GM21717 (cell line): ENCODE measurements at regions not wholly inside any gene's neighbourhood (a gene's known extent, or its start where the extent isn't known, plus 50 kb on each side); places are given as distances from the start of the nearest gene placed in this dataset.

Experiments used
- ATAC-seq: cut with Tn5 transposase; IDR thresholded peaks from one replicate; pipeline ENCODE4 v1.9.1; 2021; ENCODE audit warnings: mild to moderate bottlenecking, moderate library complexity; ENCODE audit not compliant: unreplicated experiment

DNA sequence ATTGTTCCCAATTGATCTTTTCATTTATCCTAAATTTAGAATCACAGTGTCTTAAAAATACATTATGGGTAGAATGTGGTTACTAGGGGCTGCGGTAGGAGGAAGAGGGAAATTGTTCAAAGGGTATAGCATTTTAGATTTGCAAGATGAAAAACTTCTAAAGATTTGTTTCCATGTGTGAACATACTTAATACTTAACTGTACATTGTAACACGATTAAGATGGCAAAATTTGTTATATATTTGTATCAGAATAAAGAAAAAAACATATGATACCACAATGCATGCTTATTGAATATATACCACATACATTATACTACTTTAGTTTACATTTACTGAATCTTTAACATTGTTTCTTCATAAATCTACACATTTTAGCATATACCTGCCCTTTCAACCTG is 677.3 kb upstream of the PCDH20 start:
- no peak for ATAC-seq

GRCh38 chr13:62092536-62092935 is 676.9 kb upstream of the PCDH20 start:
- no peak for ATAC-seq

GRCh38 chr13:62088165-62088564 is 672.5 kb upstream of the PCDH20 start:
- ATAC-seq, result no peak

- no peak for ATAC-seq
Measured at GRCh38 chr13:62087124-62087523, 671.5 kb upstream of the PCDH20 start.

DNA sequence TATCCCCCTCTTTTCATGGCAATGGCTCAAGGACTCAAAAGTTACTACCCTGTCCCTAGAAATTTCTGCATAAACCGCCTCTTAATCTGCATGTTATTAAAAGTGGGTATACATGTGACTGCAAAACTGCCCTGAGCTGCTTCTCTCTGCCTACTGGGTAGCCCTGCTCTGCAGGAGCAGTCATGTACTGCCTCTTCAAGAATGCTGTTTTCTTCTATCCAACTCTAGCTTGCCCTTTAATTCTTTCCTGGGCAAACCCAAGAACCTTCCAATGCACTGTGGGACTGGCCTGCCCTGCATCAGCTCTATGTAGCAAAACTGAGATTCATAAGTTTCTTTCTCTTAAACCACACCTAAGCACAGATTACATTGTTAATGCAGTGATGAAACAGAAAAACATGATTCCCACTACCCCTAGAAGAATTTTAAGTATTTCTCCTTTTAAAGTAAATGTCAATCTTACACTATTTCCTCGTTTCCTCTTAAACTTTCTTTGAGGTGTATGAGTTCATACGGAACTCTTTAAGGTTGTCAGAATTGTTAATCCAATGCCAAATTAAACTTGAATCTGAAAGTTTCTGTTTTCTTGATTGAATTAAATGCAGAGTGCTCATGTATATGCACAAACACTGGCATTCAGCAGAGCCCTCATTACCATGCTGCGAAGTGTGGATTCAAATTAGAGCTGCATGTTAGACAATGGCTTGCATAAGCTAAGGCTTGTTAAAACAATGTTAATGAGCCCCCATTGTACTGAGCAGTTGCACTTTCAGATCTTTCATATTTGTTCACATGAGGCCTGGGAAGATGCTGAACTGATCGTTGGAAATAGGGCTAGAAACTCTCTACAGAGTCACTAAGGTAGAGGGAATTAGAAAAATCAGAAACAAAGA is 669.9 kb upstream of the PCDH20 start:
- no peak for ATAC-seq

DNA sequence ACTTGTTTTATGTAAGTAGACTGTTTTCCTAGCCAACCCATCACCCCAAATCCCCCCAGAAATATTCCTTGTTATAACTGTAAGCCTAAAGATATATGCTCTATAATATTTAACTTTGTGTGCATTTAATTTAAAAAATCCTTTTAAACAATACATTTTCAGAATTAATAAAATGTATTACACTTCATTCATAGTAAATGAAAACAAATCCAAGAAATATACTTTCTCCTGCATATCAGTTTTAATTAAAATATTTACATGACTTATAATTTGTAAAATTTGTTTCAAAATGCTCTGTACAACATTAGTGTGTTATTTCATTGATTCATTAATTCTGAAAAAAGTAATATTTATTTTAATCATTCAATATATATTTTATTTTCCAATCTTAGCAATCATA is 669.1 kb upstream of the PCDH20 start:
- no peak for ATAC-seq

- ATAC-seq, result no peak
Measured at GRCh38 chr13:62067821-62068220, 652.2 kb upstream of the PCDH20 start.

DNA sequence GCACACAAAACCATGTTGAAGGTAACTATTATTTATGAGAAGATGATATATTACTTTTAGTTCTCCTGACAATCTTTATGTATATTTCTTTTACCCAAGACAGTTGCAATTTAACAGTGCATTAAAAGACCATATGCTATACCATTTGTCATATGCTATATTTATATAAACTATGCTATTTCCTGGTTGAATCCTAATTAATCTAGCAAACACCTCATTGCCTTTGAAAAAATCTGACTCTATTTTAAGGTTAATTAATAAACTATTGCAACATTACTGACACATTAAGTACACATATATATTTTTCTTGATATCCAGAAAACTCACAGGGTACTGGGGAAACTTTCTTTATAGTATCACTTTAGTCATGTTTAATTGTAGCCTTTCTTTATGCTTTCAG is 649.4 kb upstream of the PCDH20 start:
- no peak for ATAC-seq

- ATAC-seq, result no peak
Measured at GRCh38 chr13:62061751-62062150, 646.1 kb upstream of the PCDH20 start.

DNA sequence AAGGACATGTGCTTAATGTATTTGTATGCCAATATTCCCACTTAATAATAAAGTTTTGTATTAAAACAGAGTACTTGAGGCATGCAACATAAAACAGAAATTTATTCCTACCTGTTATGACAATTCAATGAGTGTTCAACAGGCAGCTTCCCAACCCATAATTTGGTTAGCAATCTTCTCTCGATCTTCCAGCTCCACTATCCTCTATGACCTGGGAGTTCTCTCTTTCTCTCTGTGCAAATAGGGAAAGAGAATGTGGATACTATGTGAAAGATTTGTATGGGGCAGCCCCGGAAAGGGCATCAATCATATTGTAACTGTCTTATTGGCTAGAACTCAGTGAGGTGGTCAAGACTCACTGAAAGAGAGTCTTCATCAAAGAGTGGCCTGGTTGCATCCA is 644.9 kb upstream of the PCDH20 start:
- no peak for ATAC-seq

DNA sequence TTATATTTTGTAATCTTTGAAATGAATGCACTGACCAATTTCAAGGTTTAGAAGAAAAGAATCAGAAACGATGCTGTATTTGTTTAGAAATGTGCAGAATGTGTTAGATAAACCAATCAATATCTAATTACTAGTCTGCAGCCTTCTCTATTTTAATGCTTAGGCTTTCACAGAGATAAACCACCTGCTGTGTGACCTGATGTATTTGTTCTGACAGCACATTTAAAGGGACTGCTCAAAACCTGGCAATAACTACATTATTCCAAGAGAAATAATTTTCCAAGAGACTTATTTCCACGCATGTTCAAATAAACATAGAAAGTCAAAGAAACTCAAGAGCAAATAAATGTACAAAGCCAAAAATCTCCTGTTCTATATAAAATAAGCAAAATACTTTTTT is 641.6 kb upstream of the PCDH20 start:
- no peak for ATAC-seq

DNA sequence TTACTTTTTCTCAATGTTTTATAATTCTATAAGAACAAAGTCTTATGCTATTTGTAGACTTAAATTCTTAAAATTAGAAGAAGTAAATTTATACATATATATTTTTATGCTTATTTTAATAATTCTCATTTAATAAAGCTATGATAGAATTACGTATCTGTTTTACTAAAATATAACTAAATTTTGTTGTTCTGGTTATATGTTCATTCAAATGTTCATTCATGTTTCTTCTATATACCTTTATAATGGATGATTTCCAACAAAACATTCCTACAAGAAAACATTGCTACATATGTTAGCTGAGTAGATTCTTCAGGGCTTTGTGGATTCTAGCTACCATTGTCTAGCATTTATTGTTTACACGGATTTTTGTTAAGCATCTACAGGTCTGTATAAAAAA is 634.3 kb upstream of the PCDH20 start:
- ATAC-seq, result no peak

GRCh38 chr13:62046512-62046911 is 630.9 kb upstream of the PCDH20 start:
- no peak for ATAC-seq

GRCh38 chr13:62043600-62043999 is 628.0 kb upstream of the PCDH20 start:
- ATAC-seq, result no peak

- ATAC-seq, result no peak
Measured at GRCh38 chr13:62040806-62041205, 625.2 kb upstream of the PCDH20 start.

GRCh38 chr13:62040078-62040477 is 624.4 kb upstream of the PCDH20 start:
- ATAC-seq, result no peak

GRCh38 chr13:62038214-62038613 is 622.6 kb upstream of the PCDH20 start:
- peak; percentile 85 for ATAC-seq

GRCh38 chr13:62035981-62036380 is 620.3 kb upstream of the PCDH20 start:
- ATAC-seq, result no peak

- ATAC-seq, result no peak
Measured at GRCh38 chr13:62033934-62034333, 618.3 kb upstream of the PCDH20 start.

- ATAC-seq, result no peak
Measured at GRCh38 chr13:62022369-62022768, 606.7 kb upstream of the PCDH20 start.

DNA sequence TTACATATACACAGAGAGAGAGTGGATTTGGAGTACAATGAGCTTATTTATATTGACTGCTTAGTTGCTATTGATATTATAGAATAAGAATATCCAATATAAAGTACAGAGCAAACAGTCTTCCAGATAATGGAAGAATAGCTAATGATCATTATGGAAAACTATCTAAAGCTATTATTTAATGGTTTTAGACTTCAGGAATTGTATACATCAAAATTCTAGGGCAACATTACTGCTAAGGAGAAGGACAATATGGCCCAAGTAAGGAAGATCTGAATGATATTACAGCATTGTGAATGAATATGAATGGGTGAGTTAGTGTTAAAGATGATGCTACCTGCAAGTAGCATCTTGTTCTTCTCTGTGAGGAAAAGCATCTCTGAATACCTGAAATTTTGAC is 604.2 kb upstream of the PCDH20 start:
- no peak for ATAC-seq

DNA sequence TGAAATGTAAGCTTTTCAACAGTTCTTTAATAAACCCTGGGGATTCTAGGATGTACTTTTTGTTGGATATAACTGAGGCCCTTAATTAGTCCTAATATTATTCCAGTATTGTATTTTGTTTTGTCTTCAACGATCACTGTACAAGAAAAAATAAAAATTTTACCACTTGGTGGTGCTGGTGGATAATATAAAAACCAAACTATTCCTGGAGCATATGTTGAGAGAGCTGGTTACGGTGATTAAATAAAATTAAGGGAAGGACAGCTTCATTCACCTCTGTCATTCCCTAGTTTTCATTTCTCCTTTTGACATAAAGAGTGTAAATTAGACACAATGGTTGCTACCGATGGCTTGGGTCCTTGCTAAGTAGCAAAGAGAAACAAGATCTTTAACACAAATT is 598.6 kb upstream of the PCDH20 start:
- no peak for ATAC-seq

DNA sequence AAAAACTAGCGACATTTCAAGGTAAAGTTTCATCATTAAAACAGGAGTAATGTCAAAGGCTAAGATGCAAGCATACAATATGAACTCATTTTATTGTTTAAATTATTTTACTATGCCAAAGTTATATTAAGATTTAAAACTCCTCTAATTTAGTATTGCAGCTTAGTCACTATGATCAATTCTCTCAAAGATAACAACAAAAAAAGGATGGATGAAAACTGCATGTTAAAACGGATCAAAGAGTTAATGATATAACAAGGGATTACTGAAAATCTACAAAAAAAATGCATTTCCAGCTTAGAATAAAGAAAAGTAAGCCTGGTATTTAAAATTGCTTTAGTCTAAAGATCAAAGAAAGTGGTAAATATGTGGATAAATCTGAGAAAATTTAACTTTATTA is 587.8 kb upstream of the PCDH20 start:
- no peak for ATAC-seq
